ENCODE measurements at regions not wholly inside any gene's neighbourhood (a gene's known extent, or its start where the extent isn't known, plus 50 kb on each side); places are given as distances from the start of the nearest gene placed in this dataset.

DNA sequence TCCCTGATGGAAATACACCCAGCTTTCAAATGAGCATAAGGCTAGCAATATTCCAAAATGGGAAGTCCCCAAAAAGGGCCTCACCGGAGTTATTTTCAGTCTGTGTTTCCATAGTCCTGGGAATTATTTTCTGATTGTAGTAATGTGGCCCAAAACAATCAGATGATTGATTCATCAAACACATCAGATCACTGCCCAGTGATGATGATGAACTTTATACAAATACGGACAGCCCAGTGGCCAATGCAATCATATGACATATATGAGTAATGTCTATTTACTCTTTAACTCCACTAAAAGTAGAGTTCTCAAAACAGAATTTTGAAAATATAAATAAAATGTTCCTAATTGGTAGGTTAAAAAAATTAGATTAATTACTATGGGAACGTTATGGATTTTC, 467.8 kb downstream of the ZNF608 start:
- TF ChIP-seq ZFX (IDR thresholded peaks at IDR 0.05; ENCODE audit: borderline replicate concordance), result no peak
- TF ChIP-seq, protein P1, sequence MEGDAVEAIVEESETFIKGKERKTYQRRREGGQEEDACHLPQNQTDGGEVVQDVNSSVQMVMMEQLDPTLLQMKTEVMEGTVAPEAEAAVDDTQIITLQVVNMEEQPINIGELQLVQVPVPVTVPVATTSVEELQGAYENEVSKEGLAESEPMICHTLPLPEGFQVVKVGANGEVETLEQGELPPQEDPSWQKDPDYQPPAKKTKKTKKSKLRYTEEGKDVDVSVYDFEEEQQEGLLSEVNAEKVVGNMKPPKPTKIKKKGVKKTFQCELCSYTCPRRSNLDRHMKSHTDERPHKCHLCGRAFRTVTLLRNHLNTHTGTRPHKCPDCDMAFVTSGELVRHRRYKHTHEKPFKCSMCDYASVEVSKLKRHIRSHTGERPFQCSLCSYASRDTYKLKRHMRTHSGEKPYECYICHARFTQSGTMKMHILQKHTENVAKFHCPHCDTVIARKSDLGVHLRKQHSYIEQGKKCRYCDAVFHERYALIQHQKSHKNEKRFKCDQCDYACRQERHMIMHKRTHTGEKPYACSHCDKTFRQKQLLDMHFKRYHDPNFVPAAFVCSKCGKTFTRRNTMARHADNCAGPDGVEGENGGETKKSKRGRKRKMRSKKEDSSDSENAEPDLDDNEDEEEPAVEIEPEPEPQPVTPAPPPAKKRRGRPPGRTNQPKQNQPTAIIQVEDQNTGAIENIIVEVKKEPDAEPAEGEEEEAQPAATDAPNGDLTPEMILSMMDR (IDR thresholded peaks at IDR 0.05), result no peak
- no peak overlapping the region for H3K27ac ChIP-seq

DNA sequence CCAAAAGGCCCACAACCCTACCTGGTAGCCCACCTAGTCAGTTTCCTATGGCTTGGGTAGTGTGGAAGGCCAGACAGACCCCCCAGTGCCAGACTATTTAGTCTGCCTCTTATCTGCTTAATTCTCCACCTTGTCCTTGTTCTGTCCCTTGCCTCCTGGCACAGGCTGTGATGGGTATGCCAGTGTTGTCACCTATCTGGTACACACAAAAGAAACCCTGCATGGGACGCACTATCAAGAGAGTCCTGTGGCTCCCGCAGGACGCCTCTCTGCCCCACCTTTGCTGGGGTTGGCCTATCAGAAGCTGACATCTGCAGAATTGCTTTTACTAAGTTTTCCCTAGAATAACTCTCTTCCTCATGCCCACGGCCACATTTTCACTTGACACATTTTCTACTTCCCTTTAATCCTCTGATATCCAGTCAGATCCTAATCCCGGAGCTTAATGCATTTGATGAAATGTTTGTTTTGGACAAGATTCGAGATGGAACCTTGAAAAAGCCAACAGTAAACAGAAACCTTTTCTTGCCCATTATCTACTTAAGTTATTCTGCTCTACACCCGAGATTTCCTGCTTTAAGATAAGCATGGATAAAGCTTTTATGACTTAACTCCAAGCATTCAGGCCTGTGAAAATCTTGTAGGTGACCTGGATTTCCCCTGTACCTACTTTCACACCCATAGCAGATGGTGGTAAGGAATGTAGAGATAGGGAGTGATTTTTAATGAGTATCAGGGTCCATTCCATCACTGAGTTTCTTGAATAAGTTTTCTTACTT, 468.5 kb downstream of the ZNF608 start:
- TF ChIP-seq, protein P1 (IDR thresholded peaks at IDR 0.05), result no peak
- TF ChIP-seq ZFX (IDR thresholded peaks at IDR 0.05; ENCODE audit: borderline replicate concordance), result no peak
- H3K27ac ChIP-seq, result no peak overlapping the region

DNA sequence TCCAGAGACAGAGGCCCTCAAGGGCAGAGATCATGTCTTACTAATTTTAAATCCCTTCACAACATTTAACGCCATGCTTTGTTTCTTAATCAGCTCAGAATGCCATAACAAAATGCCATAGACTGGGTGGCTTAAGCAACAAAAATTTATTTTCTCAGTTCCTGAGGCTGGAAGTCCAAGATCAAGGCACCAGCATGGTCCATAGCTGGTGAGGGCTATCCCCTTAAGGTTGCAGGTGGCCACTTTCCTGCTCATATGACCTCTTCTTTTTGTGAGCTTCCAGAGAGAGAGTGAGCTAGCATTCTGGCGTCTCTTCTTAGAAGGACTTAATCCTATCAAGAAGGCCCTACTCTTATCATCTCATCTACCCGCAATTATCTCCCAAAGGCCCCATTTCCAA, 470.3 kb downstream of the ZNF608 start:
- H3K27ac ChIP-seq, result no peak overlapping the region
- TF ChIP-seq, protein P1 (IDR thresholded peaks at IDR 0.05), result no peak
- TF ChIP-seq ZFX (IDR thresholded peaks at IDR 0.05; ENCODE audit: borderline replicate concordance), result no peak

DNA sequence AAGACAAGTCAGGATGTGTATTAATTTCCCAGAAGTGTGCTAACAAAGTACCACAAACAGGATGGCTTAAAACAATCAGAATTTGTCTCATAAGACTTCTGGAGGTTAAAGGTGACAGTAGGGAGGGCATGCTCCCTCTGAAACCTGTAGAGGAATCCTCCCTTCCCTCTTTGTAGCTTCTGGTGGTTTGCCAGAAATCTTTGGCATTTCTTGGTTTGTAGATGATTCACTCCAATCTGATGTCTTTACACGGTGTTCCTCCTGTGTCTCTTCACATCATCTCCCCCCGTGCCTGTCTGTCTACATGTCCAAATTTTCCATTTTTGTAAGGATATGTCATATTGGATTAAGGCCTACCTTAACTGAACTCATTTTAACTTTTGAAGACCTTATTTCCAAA, 471.5 kb downstream of the ZNF608 start:
- TF ChIP-seq ZFX (IDR thresholded peaks at IDR 0.05; ENCODE audit: borderline replicate concordance), result no peak
- TF ChIP-seq, protein P1 (IDR thresholded peaks at IDR 0.05), result no peak
- H3K27ac ChIP-seq, result peak overlapping the region; percentile 52

DNA sequence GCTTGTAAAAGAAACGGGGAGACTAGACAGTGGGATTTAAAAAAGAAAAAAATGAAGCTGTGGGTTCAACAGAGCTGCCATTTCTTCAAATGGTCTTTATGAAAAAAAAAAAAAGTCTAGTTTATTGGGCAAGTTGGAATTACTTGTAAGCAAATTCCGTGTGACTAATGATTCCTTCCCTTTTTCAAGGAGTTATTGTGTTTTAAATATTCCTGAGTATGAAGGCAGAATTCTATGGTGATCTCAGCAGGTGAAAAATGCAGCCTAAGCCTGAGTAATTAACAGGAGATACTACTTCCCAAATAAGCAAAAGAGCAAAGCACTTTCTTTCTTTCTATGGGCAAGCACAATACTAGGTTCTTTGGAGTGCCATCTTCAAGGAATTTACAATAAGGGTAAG, 481.9 kb downstream of the ZNF608 start:
- peak overlapping the region; percentile 94 for H3K27ac ChIP-seq

DNA sequence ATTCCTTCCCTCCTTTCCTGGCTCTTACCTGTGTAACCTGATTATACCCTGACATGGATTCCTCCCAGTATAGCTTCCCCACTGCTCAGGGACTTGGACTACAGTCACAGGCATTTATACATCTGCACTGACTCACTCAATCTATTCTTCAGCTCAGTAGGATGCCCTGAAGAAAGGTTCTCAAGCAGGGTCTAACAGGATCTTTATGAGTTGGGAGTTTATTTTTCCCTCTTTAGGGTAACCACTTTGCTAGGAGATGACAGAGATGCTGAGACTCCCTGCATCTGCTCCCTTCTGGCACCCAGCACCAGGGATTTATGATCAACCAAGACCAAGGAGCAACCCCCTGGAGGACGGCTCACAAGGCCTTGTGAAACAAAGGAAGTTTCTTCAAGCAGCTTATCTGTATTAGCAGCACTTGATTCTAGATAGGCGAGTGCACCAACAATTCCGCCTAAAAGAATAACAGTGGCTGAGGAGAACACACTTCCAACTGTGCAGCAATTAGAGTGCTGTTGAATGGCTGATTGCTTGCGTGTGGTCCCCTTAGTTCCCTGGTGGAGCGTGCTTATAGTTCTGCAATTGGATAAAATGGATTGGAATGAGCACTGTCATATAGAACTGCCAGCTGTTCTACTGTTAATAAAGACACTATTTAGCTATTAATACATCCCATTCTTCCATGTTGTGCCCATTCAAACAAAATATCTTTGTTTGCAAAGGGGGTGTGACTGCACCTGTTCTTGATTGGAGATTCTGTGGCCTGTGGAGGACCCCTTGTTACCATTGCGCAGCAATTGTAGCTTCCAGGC, 482.6 kb downstream of the ZNF608 start:
- H3K27ac ChIP-seq, result peak overlapping the region; percentile 94
- TF ChIP-seq, protein P1 (IDR thresholded peaks at IDR 0.05), result no peak
- no peak for TF ChIP-seq ZFX (IDR thresholded peaks at IDR 0.05; ENCODE audit: borderline replicate concordance)

More for the DNA sequence above, 481.9 kb downstream of the ZNF608 start:
- TF ChIP-seq ZFX (IDR thresholded peaks at IDR 0.05; ENCODE audit: borderline replicate concordance), result no peak
- TF ChIP-seq, protein P1 (IDR thresholded peaks at IDR 0.05), result no peak

Data from 22Rv1 (cell line).